SU-DHL-6 (cell line): ENCODE measurements at regions not wholly inside any gene's neighbourhood (a gene's known extent, or its start where the extent isn't known, plus 50 kb on each side); places are given as distances from the start of the nearest gene placed in this dataset.

Source experiments
- H2AFZ ChIP-seq: fragments of 200-600 bp; sonication (generic); 2 replicates; pipeline ENCODE4 v1.6.1; 2014; ENCODE audit warnings: low read depth, mild to moderate bottlenecking, moderate library complexity, mixed read lengths, antibody characterized with exemption, low read length; ENCODE audit not compliant: severe bottlenecking
- H3F3A ChIP-seq: fragments of 200-600 bp; shearing (Covaris generic); 2 replicates; pipeline ENCODE4 v1.6.0; 2016; ENCODE audit warnings: antibody characterized with exemption, mild to moderate bottlenecking; ENCODE audit not compliant: insufficient read depth
- H3K27ac ChIP-seq: fragments of 200-600 bp; sonication (generic); 2 replicates; pipeline ENCODE4 v1.5.1; 2016; ENCODE audit warnings: low read depth, mild to moderate bottlenecking, low read length, moderate library complexity, mixed read lengths
- H3K27me3 ChIP-seq: fragments of 200-600 bp; sonication (generic), shearing (Covaris generic); 2 replicates; pipeline ENCODE4 v1.6.0; 2014; ENCODE audit warnings: mild to moderate bottlenecking, low read length
- H3K36me3 ChIP-seq: fragments of 200-600 bp; sonication (generic); 2 replicates; pipeline ENCODE4 v1.6.1; 2014; ENCODE audit warnings: mild to moderate bottlenecking, low read length, mixed read lengths
- H3K4me2 ChIP-seq: fragments of 300-600, 200-600 bp; shearing (Covaris generic), sonication (generic); 2 replicates; pipeline ENCODE4 v1.6.0; 2014; ENCODE audit warnings: low read length, low read depth, mild to moderate bottlenecking; ENCODE audit not compliant: poor library complexity, severe bottlenecking
- H3K4me3 ChIP-seq: fragments of 200-600 bp; sonication (generic); 2 replicates; pipeline ENCODE4 v1.5.1; 2014; ENCODE audit warnings: antibody characterized with exemption, low read length, mild to moderate bottlenecking, mixed read lengths; ENCODE audit not compliant: insufficient read depth, poor library complexity, severe bottlenecking
- H3K79me2 ChIP-seq: fragments of 200-600 bp; sonication (generic); 2 replicates; pipeline ENCODE4 v1.6.1; 2014; ENCODE audit warnings: mild to moderate bottlenecking, low read length, moderate library complexity; ENCODE audit not compliant: insufficient read depth
- H3K9ac ChIP-seq: fragments of 200-600 bp; sonication (generic); 2 replicates; pipeline ENCODE4 v1.7.0; 2014; ENCODE audit warnings: mild to moderate bottlenecking, low read length
- H3K9me2 ChIP-seq: fragments of 200-600 bp; sonication (generic); replicated peaks from 2 replicates; pipeline ENCODE4 v1.6.1; 2014; ENCODE audit warnings: low read length; ENCODE audit not compliant: insufficient read depth
- H3K9me3 ChIP-seq: fragments of 200-600 bp; sonication (generic); 2 replicates; pipeline ENCODE4 v1.6.1; 2014; ENCODE audit warnings: low read length, mixed read lengths; ENCODE audit not compliant: insufficient read depth
- H4K20me1 ChIP-seq: fragments of 200-600 bp; sonication (generic); 2 replicates; pipeline ENCODE4 v1.6.1; 2014; ENCODE audit warnings: low read depth, mild to moderate bottlenecking, antibody characterized with exemption, low read length, moderate library complexity, mixed read lengths
- CTCF ChIP-seq: fragments of 200-600 bp; sonication (generic); IDR thresholded peaks from one replicate; pipeline ENCODE4 v1.5.1; 2017; ENCODE audit warnings: antibody characterized with exemption, mild to moderate bottlenecking, low read length, moderate library complexity; ENCODE audit not compliant: insufficient read depth, poor library complexity, severe bottlenecking
- EZH2phosphoT487 ChIP-seq: fragments of 200-600 bp; sonication (generic), shearing (Covaris generic); conservative IDR thresholded peaks from 2 replicates; pipeline ENCODE4 v1.6.1; 2018; ENCODE audit warnings: mild to moderate bottlenecking, antibody characterized with exemption, low read length, moderate library complexity, mixed read lengths

DNA sequence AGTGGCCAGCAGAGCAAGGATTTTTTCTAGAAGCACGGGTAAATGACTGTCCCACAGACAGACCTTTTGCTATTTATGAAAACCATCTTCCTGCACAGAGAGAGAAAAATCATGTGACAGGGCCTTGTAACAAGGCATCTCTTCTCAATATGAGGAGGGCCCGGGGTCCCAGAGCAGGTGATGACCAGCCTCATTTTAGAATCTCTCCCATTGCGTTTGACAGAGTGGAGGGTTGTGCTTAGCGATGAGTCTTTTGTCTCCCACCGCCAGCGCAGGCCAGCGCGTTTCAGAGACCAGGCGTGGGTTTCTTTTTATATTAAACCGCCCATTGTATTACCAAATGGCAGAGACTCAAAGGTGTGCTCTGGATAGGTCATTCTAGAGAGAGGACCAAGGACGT, 97.4 kb upstream of the UBL3 start:
- Histone ChIP-seq H3K36me3 (no peaks in the 10 kb centered on the region), H3K79me2 (no peaks in the 10 kb centered on the region), H3K9me3 (no peaks in the 10 kb centered on the region), H3F3A (no peaks in the 10 kb centered on the region), H3K9ac (no peak overlapping the region), H3K4me2 (no peak overlapping the region), H3K9me2 (no peaks in the 10 kb centered on the region), H3K27me3 (no peaks in the 10 kb centered on the region), H4K20me1 (no peaks in the 10 kb centered on the region), H3K27ac (no peak overlapping the region), H3K4me3 (no peak overlapping the region), H2AFZ (no peak overlapping the region)
- no peak for TF ChIP-seq EZH2phosphoT487
- no peak for TF ChIP-seq CTCF

- H3K27me3 ChIP-seq, result no peaks in the 10 kb centered on the region
- TF ChIP-seq CTCF (no peak), EZH2phosphoT487 (no peak)
- no peak overlapping the region for H3K27ac ChIP-seq
- H4K20me1 ChIP-seq, result no peaks in the 10 kb centered on the region
- no peaks in the 10 kb centered on the region for H3K9me2 ChIP-seq
- no peaks in the 10 kb centered on the region for H3K9me3 ChIP-seq
- no peak overlapping the region for H3K4me3 ChIP-seq
- no peaks in the 10 kb centered on the region for H3K36me3 ChIP-seq
- H3F3A ChIP-seq, result no peaks in the 10 kb centered on the region
- no peak overlapping the region for H3K4me2 ChIP-seq
- no peak overlapping the region for H3K9ac ChIP-seq
- H3K79me2 ChIP-seq, result no peaks in the 10 kb centered on the region
- no peak overlapping the region for H2AFZ ChIP-seq
Measured at GRCh38 chr13:29946093-29946492, 95.7 kb upstream of the UBL3 start.

GRCh38 chr13:29943686-29944085, 93.3 kb upstream of the UBL3 start:
- no peak overlapping the region for H2AFZ ChIP-seq
- H3K9me2 ChIP-seq, result no peaks in the 10 kb centered on the region
- no peaks in the 10 kb centered on the region for H3F3A ChIP-seq
- no peaks in the 10 kb centered on the region for H3K9me3 ChIP-seq
- H3K79me2 ChIP-seq, result no peaks in the 10 kb centered on the region
- no peak overlapping the region for H3K9ac ChIP-seq
- no peaks in the 10 kb centered on the region for H4K20me1 ChIP-seq
- no peak for TF ChIP-seq EZH2phosphoT487
- no peak overlapping the region for H3K27ac ChIP-seq
- no peaks in the 10 kb centered on the region for H3K36me3 ChIP-seq
- no peak overlapping the region for H3K4me2 ChIP-seq
- H3K27me3 ChIP-seq, result no peaks in the 10 kb centered on the region
- H3K4me3 ChIP-seq, result no peak overlapping the region

DNA sequence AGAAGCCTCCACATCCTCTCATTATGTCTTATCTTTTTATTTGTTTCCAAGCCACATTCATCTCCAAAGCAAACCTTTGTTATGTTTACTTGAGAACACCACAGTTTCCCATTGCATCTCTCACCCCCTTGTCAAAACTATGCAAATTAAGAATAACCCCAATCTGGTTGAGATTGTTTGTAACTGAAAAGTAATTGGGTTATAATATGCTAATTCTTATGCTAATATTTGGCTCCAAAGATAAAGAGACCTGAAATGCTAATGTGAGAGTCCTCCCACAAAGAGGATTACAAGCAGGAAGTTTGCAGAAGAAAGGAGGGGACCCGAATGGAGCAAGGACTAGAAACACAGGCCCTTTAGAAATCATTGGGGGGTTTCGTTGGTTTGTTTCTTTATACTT, 92.9 kb upstream of the UBL3 start:
- H3K9ac ChIP-seq, result no peak overlapping the region
- TF ChIP-seq CTCF (no peak), EZH2phosphoT487 (no peak)
- no peak overlapping the region for H3K4me3 ChIP-seq
- no peak overlapping the region for H3K27ac ChIP-seq
- no peaks in the 10 kb centered on the region for H4K20me1 ChIP-seq
- no peaks in the 10 kb centered on the region for H3K36me3 ChIP-seq
- no peaks in the 10 kb centered on the region for H3K27me3 ChIP-seq
- no peaks in the 10 kb centered on the region for H3K79me2 ChIP-seq
- H3K9me3 ChIP-seq, result no peaks in the 10 kb centered on the region
- no peak overlapping the region for H2AFZ ChIP-seq
- H3F3A ChIP-seq, result no peaks in the 10 kb centered on the region
- H3K9me2 ChIP-seq, result no peaks in the 10 kb centered on the region
- H3K4me2 ChIP-seq, result no peak overlapping the region
